ENCODE measurements at regions not wholly inside any gene's neighbourhood (a gene's known extent, or its start where the extent isn't known, plus 50 kb on each side); places are given as distances from the start of the nearest gene placed in this dataset.

- TF ChIP-seq POLR2A (IDR thresholded peaks at IDR 0.05) (no peak), CTCF (IDR thresholded peaks at IDR 0.05) (no peak)
Measured at GRCh38 chr5:173762930-173763329, 125.2 kb upstream of the CPEB4 start.

Measured in body of pancreas (tissue), 4 donors.